SU-DHL-6 (cell line): ENCODE measurements at regions not wholly inside any gene's neighbourhood (a gene's known extent, or its start where the extent isn't known, plus 50 kb on each side); places are given as distances from the start of the nearest gene placed in this dataset.

Source experiments
- H2AFZ ChIP-seq: fragments of 200-600 bp; sonication (generic); 2 replicates; pipeline ENCODE4 v1.6.1; 2014; ENCODE audit warnings: low read depth, mild to moderate bottlenecking, moderate library complexity, mixed read lengths, antibody characterized with exemption, low read length; ENCODE audit not compliant: severe bottlenecking
- H3F3A ChIP-seq: fragments of 200-600 bp; shearing (Covaris generic); 2 replicates; pipeline ENCODE4 v1.6.0; 2016; ENCODE audit warnings: antibody characterized with exemption, mild to moderate bottlenecking; ENCODE audit not compliant: insufficient read depth
- H3K27ac ChIP-seq: fragments of 200-600 bp; sonication (generic); 2 replicates; pipeline ENCODE4 v1.5.1; 2016; ENCODE audit warnings: low read depth, mild to moderate bottlenecking, low read length, moderate library complexity, mixed read lengths
- H3K27me3 ChIP-seq: fragments of 200-600 bp; sonication (generic), shearing (Covaris generic); 2 replicates; pipeline ENCODE4 v1.6.0; 2014; ENCODE audit warnings: mild to moderate bottlenecking, low read length
- H3K36me3 ChIP-seq: fragments of 200-600 bp; sonication (generic); 2 replicates; pipeline ENCODE4 v1.6.1; 2014; ENCODE audit warnings: mild to moderate bottlenecking, low read length, mixed read lengths
- H3K4me2 ChIP-seq: fragments of 300-600, 200-600 bp; shearing (Covaris generic), sonication (generic); 2 replicates; pipeline ENCODE4 v1.6.0; 2014; ENCODE audit warnings: low read length, low read depth, mild to moderate bottlenecking; ENCODE audit not compliant: poor library complexity, severe bottlenecking
- H3K4me3 ChIP-seq: fragments of 200-600 bp; sonication (generic); 2 replicates; pipeline ENCODE4 v1.5.1; 2014; ENCODE audit warnings: antibody characterized with exemption, low read length, mild to moderate bottlenecking, mixed read lengths; ENCODE audit not compliant: insufficient read depth, poor library complexity, severe bottlenecking
- H3K79me2 ChIP-seq: fragments of 200-600 bp; sonication (generic); 2 replicates; pipeline ENCODE4 v1.6.1; 2014; ENCODE audit warnings: mild to moderate bottlenecking, low read length, moderate library complexity; ENCODE audit not compliant: insufficient read depth
- H3K9ac ChIP-seq: fragments of 200-600 bp; sonication (generic); 2 replicates; pipeline ENCODE4 v1.7.0; 2014; ENCODE audit warnings: mild to moderate bottlenecking, low read length
- H3K9me2 ChIP-seq: fragments of 200-600 bp; sonication (generic); replicated peaks from 2 replicates; pipeline ENCODE4 v1.6.1; 2014; ENCODE audit warnings: low read length; ENCODE audit not compliant: insufficient read depth
- H3K9me3 ChIP-seq: fragments of 200-600 bp; sonication (generic); 2 replicates; pipeline ENCODE4 v1.6.1; 2014; ENCODE audit warnings: low read length, mixed read lengths; ENCODE audit not compliant: insufficient read depth
- H4K20me1 ChIP-seq: fragments of 200-600 bp; sonication (generic); 2 replicates; pipeline ENCODE4 v1.6.1; 2014; ENCODE audit warnings: low read depth, mild to moderate bottlenecking, antibody characterized with exemption, low read length, moderate library complexity, mixed read lengths
- CTCF ChIP-seq: fragments of 200-600 bp; sonication (generic); IDR thresholded peaks from one replicate; pipeline ENCODE4 v1.5.1; 2017; ENCODE audit warnings: antibody characterized with exemption, mild to moderate bottlenecking, low read length, moderate library complexity; ENCODE audit not compliant: insufficient read depth, poor library complexity, severe bottlenecking
- EZH2phosphoT487 ChIP-seq: fragments of 200-600 bp; sonication (generic), shearing (Covaris generic); conservative IDR thresholded peaks from 2 replicates; pipeline ENCODE4 v1.6.1; 2018; ENCODE audit warnings: mild to moderate bottlenecking, antibody characterized with exemption, low read length, moderate library complexity, mixed read lengths

GRCh38 chr1:117794073-117794472 is 135.3 kb downstream of the GDAP2 start:
- Histone ChIP-seq H3K36me3 (no peaks in the 10 kb centered on the region), H3K9me2 (no peaks in the 10 kb centered on the region), H4K20me1 (no peaks in the 10 kb centered on the region), H3K79me2 (no peaks in the 10 kb centered on the region), H3K4me3 (no peak overlapping the region), H3K9ac (no peak overlapping the region), H3K27ac (no peak overlapping the region), H3K27me3 (no peaks in the 10 kb centered on the region), H3F3A (no peaks in the 10 kb centered on the region), H3K4me2 (no peak overlapping the region), H3K9me3 (no peaks in the 10 kb centered on the region), H2AFZ (no peak overlapping the region)
- TF ChIP-seq EZH2phosphoT487 (no peak), CTCF (no peak)

GRCh38 chr1:117795190-117795589 is 134.2 kb downstream of the GDAP2 start:
- Histone ChIP-seq H3K36me3 (no peaks in the 10 kb centered on the region), H4K20me1 (no peaks in the 10 kb centered on the region), H2AFZ (no peak overlapping the region), H3K4me3 (no peak overlapping the region), H3K27me3 (no peaks in the 10 kb centered on the region), H3K9me2 (no peaks in the 10 kb centered on the region), H3K9ac (no peak overlapping the region), H3F3A (no peaks in the 10 kb centered on the region), H3K4me2 (no peak overlapping the region), H3K79me2 (no peaks in the 10 kb centered on the region), H3K9me3 (no peaks in the 10 kb centered on the region), H3K27ac (no peak overlapping the region)
- TF ChIP-seq EZH2phosphoT487: no peak
- TF ChIP-seq CTCF: no peak

GRCh38 chr1:117795792-117796191 is 133.6 kb downstream of the GDAP2 start:
- no peak overlapping the region for H2AFZ ChIP-seq
- H3K27ac ChIP-seq: no peak overlapping the region
- no peaks in the 10 kb centered on the region for H3F3A ChIP-seq
- no peaks in the 10 kb centered on the region for H3K79me2 ChIP-seq
- no peak overlapping the region for H3K4me3 ChIP-seq
- H4K20me1 ChIP-seq: no peaks in the 10 kb centered on the region
- TF ChIP-seq CTCF: no peak
- no peaks in the 10 kb centered on the region for H3K9me3 ChIP-seq
- H3K9me2 ChIP-seq: no peaks in the 10 kb centered on the region
- H3K27me3 ChIP-seq: no peaks in the 10 kb centered on the region
- H3K36me3 ChIP-seq: no peaks in the 10 kb centered on the region
- no peak overlapping the region for H3K9ac ChIP-seq
- no peak overlapping the region for H3K4me2 ChIP-seq

- H3K4me3 ChIP-seq: no peak overlapping the region
- H3K27ac ChIP-seq: no peak overlapping the region
- no peaks in the 10 kb centered on the region for H3K36me3 ChIP-seq
- H4K20me1 ChIP-seq: no peaks in the 10 kb centered on the region
- H3K9ac ChIP-seq: no peak overlapping the region
- H3K9me2 ChIP-seq: no peaks in the 10 kb centered on the region
- no peaks in the 10 kb centered on the region for H3K9me3 ChIP-seq
- no peaks in the 10 kb centered on the region for H3K27me3 ChIP-seq
- H2AFZ ChIP-seq: no peak overlapping the region
- H3K79me2 ChIP-seq: no peaks in the 10 kb centered on the region
- TF ChIP-seq EZH2phosphoT487 (no peak), CTCF (no peak)
- H3K4me2 ChIP-seq: no peak overlapping the region
- no peaks in the 10 kb centered on the region for H3F3A ChIP-seq
Observed at GRCh38 chr1:117796226-117796625, 133.2 kb downstream of the GDAP2 start.
